OCI-LY1 (cell line): ENCODE measurements at regions not wholly inside any gene's neighbourhood (a gene's known extent, or its start where the extent isn't known, plus 50 kb on each side); places are given as distances from the start of the nearest gene placed in this dataset.

Experiments used
- EZH2 ChIP-seq: fragments of 200-600 bp; sonication (generic), shearing (Covaris generic); IDR thresholded peaks from 2 replicates; pipeline ENCODE4 v1.8.0; 2017; ENCODE audit warnings: borderline replicate concordance, mixed run types, mild to moderate bottlenecking, antibody characterized with exemption, low read length, moderate library complexity, mixed read lengths
- TF ChIP-seq, protein P1 (sequence below): fragments of 200-600 bp; sonication (generic), shearing (Covaris generic); IDR thresholded peaks from 2 replicates; pipeline ENCODE4 v1.5.1; 2017; ENCODE audit warnings: mild to moderate bottlenecking, antibody characterized with exemption, low read length, moderate library complexity, mixed read lengths

DNA sequence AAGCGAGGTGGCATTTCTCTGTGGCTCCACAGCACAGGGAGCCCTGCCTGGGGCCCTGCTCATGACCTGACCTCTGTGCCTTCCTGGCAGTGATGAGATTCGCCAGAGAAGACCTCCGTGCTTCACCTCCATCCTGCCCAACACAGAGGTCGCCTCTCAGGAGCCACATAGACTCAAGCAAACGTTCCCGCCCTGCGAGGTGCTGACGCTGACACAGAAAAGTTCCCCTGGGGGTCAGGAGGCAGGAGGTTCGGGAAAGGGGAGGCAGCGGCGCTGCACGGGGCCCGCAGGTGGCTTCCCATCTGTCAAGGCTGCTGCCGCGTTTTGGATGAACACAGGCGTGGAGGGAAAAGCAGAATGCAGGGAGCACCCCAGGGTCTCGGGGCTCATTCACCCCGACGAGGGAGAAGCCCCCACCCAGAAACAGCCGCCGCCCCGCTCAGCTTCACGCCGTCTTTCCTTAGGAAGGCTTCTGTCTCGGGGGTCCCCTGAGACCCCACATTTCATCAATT, 579.6 kb upstream of the SALL3 start:
- TF ChIP-seq, protein P1, sequence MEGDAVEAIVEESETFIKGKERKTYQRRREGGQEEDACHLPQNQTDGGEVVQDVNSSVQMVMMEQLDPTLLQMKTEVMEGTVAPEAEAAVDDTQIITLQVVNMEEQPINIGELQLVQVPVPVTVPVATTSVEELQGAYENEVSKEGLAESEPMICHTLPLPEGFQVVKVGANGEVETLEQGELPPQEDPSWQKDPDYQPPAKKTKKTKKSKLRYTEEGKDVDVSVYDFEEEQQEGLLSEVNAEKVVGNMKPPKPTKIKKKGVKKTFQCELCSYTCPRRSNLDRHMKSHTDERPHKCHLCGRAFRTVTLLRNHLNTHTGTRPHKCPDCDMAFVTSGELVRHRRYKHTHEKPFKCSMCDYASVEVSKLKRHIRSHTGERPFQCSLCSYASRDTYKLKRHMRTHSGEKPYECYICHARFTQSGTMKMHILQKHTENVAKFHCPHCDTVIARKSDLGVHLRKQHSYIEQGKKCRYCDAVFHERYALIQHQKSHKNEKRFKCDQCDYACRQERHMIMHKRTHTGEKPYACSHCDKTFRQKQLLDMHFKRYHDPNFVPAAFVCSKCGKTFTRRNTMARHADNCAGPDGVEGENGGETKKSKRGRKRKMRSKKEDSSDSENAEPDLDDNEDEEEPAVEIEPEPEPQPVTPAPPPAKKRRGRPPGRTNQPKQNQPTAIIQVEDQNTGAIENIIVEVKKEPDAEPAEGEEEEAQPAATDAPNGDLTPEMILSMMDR = no peak
- TF ChIP-seq EZH2 = no peak
